NCI-H345 treated with DMSO at 0.1 percent for 48 hours (cell line): ENCODE measurements at regions not wholly inside any gene's neighbourhood (a gene's known extent, or its start where the extent isn't known, plus 50 kb on each side); places are given as distances from the start of the nearest gene placed in this dataset.

ENCODE experiments used
- DNase-seq: peaks from one replicate; lab custom pipeline; 2025; ENCODE audit not compliant: unreplicated experiment; lab: John Stamatoyannopoulos, UW

- DNase-seq: no peak
Observed at GRCh38 chr15:49750553-49750952, 129.7 kb downstream of the DTWD1 start.

- DNase-seq: no peak
Observed at GRCh38 chr15:49751191-49751590, 130.3 kb downstream of the DTWD1 start.

DNA sequence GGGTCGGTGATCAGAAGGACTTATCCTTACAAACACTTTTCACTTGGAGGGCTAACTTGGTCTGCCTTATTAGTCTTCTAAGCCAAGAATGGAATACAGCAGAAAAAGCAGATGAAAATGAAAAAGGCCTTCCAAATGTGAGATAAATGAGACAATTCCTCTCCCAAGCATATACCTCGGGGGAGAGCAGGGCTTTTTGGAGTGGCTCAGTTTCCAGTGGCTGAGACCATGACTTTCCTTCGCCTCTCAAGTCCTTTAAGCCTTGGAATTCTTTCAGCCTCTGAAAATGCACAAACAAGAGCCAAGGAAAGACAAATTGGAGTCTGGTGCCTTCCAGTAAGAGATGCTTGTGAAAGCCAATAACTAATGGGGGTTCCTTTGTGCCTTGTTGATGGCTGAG, 130.9 kb downstream of the DTWD1 start:
- DNase-seq: no peak

- DNase-seq: no peak
Observed at GRCh38 chr15:49752517-49752916, 131.7 kb downstream of the DTWD1 start.

DNA sequence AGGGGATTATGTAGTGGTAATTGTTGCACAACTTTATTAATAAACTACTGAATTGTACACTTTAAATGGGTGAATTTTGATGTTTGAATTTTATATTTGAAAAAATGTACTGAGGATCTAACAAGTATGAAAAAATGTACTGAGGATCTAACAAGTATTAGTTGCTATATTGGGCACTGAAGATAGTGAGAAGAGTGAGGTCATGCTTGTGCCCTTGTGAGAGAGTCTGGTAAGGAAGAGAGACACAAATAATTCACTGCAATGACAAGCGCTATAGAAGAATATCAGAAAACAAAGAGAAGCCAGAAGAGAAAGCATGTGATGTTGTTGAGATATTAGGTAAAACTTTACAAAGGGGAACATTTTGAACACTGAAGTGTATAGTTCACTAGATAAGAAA, 137.6 kb downstream of the DTWD1 start:
- DNase-seq: no peak

DNA sequence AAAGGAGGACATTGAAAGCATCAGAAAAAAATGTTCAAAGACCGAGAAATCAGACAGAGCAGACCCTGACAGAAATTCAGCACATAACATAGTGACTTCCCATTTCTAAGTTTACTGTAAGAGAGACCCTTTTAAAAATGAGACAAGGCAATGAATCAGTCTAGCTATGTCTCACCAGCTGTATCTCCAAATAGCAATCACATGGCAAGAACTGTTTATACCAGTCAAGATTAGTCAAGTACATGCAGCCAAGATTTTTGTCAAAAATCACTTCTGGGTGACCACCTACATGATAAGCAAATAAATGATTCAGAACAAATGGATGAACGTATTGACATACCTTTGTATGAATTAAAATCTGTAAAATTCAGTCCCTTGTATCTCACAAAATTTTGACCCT, 138.0 kb downstream of the DTWD1 start:
- DNase-seq: no peak

- no peak for DNase-seq
Observed at GRCh38 chr15:49760749-49761148, 139.9 kb downstream of the DTWD1 start.

DNA sequence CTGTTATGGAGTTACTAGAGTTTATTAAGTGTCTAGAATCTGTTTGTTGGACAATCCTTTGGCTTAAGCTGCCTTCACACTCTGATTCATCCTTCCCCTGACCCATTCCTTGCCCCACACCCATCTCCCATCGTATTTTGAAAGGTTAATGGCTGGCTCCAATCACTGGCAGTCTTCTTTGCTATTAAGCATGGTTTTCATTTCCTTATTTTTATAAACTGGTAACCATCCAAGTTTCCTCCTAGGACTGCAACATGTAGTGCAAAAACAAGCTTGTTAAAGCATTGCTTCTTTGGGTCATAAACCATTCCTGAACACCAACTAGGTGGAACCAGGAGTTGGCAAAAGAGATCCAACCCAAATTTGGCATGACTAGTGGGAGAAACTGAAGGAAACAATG, 148.4 kb downstream of the DTWD1 start:
- DNase-seq: no peak

DNA sequence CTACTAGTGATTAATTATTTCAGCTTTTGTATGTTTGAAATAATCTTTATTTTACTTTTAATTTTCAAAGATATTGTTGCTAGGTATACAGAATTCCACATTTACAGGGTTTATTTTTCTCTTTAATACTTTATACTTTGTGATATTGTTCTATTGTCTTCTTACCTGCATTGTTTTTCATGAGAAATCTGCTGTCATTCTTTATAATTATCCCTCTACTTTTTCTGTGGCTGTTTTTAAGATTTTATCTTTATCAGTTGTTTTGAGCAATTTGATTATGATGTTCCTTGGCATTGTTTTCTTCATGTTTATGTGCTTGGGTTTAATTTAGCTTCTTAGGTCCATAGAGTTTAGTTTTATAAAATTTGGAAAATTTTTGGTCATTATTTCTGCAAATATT, 168.6 kb downstream of the DTWD1 start:
- DNase-seq: no peak

DNA sequence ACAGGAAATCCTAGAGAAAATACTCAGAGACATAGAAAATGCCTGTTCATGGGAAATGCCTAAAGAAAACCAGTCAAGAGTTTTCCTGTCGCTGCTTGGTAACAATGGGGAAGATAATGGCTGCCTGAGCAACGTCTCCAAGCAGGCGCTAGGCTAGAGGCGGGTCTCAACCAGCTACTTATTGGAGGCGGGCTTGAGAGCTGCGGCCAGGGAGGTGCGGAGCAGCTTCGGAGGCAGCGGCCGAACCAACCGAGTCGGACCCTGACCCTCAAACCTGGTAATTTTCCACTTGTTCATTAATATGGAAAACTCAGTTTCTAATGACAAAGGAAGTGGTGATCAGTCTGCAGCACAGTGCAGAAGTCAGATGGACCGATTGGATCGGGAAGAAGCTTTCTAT, 173.1 kb downstream of the DTWD1 start:
- no peak for DNase-seq

GRCh38 chr15:49801796-49802195, 180.9 kb downstream of the DTWD1 start:
- DNase-seq: no peak
